IMR-90 (cell line): ENCODE measurements at regions not wholly inside any gene's neighbourhood (a gene's known extent, or its start where the extent isn't known, plus 50 kb on each side); places are given as distances from the start of the nearest gene placed in this dataset.

ENCODE experiments used
- ATAC-seq: fragments of 200-7000 bp; cut with Tn5 transposase; 2 replicates; pipeline ENCODE4 v1.9.1; 2020; ENCODE audit warnings: low read depth, mild to moderate bottlenecking, moderate library complexity
- BruUV-seq: library from RNA; stranded (reverse); fragments of 400-500 nt; replicated peaks from 2 replicates; lab custom pipeline; 2021; lab: Mats Ljungman, UMichigan
- CTCF ChIA-PET: fragments of 300-600 bp; formaldehyde crosslinking; extraction: SDS; loops from one replicate; lab custom pipeline; 2021; ENCODE audit warnings: antibody characterized with exemption; lab: Yijun Ruan, JAX
- POLR2A ChIA-PET: fragments of 300-600 bp; sonication (Branson Sonifier 250); formaldehyde crosslinking; loops from one replicate; lab custom pipeline; 2022; ENCODE audit warnings: antibody characterized with exemption; ENCODE audit not compliant: unreplicated experiment; lab: Charles Lee
- DNase-seq: peaks from one replicate; pipeline ENCODE4 v3.0.0; 2013
- H2AFZ ChIP-seq: replicated peaks from 2 replicates; pipeline ENCODE3; 2013; ENCODE audit warnings: low read length, mild to moderate bottlenecking; ENCODE audit not compliant: poor library complexity
- H2AK5ac ChIP-seq: 2 replicates; pipeline ENCODE4 v1.6.1; 2013; ENCODE audit warnings: low read depth, low read length, inconsistent platforms
- H2AK9ac ChIP-seq: replicated peaks from 2 replicates; pipeline ENCODE3; 2013; ENCODE audit warnings: mild to moderate bottlenecking, low read depth, low read length, moderate library complexity; ENCODE audit not compliant: poor library complexity
- H2BK120ac ChIP-seq: 2 replicates; pipeline ENCODE4 v1.6.1; 2013; ENCODE audit warnings: low read depth, low read length, inconsistent platforms
- H2BK15ac ChIP-seq: 3 replicates; pipeline ENCODE4 v1.6.1; 2013; ENCODE audit warnings: low read depth, low read length, inconsistent platforms
- H2BK20ac ChIP-seq: 2 replicates; pipeline ENCODE4 v1.6.1; 2013; ENCODE audit warnings: low read depth, mild to moderate bottlenecking, inconsistent platforms, low read length, moderate library complexity
- H2BK5ac ChIP-seq: 2 replicates; pipeline ENCODE4 v1.6.1; 2013; ENCODE audit warnings: mild to moderate bottlenecking, low read depth, low read length, inconsistent platforms; ENCODE audit not compliant: poor library complexity, severe bottlenecking
- H3K14ac ChIP-seq: replicated peaks from 2 replicates; pipeline ENCODE4 v1.6.1; 2013; ENCODE audit warnings: low read depth, low read length, inconsistent platforms
- H3K18ac ChIP-seq: 2 replicates; pipeline ENCODE4 v1.6.1; 2013; ENCODE audit warnings: low read depth, low read length, control low read depth
- H3K23ac ChIP-seq: 2 replicates; pipeline ENCODE4 v1.6.1; 2013; ENCODE audit warnings: low read depth, low read length, inconsistent platforms
- H3K27ac ChIP-seq: 2 replicates; pipeline ENCODE4 v1.5.1; 2013; ENCODE audit warnings: mild to moderate bottlenecking, control low read depth, low read length; ENCODE audit not compliant: insufficient read depth
- H3K27me3 ChIP-seq: 2 replicates; pipeline ENCODE4 v1.6.1; 2013; ENCODE audit warnings: low read length; ENCODE audit not compliant: control insufficient read depth, insufficient read depth
- H3K36me3 ChIP-seq: 2 replicates; pipeline ENCODE4 v1.6.1; 2013; ENCODE audit warnings: low read length, mixed read lengths; ENCODE audit not compliant: control insufficient read depth, insufficient read depth
- H3K4ac ChIP-seq: 2 replicates; pipeline ENCODE4 v1.6.1; 2013; ENCODE audit warnings: low read depth, low read length, inconsistent platforms
- H3K4me1 ChIP-seq: 2 replicates; pipeline ENCODE4 v1.6.1; 2013; ENCODE audit warnings: low read length, mixed read lengths; ENCODE audit not compliant: control insufficient read depth, insufficient read depth
- H3K4me2 ChIP-seq: 2 replicates; pipeline ENCODE4 v1.6.1; 2013; ENCODE audit warnings: low read depth, mild to moderate bottlenecking, control low read depth, low read length, moderate library complexity
- H3K4me3 ChIP-seq: 2 replicates; pipeline ENCODE4 v1.5.1; 2013; ENCODE audit warnings: low read depth, mild to moderate bottlenecking, control low read depth, low read length, moderate library complexity; ENCODE audit not compliant: insufficient read depth
- H3K56ac ChIP-seq: 2 replicates; pipeline ENCODE4 v1.6.1; 2013; ENCODE audit warnings: low read length, inconsistent platforms; ENCODE audit not compliant: insufficient read depth; ENCODE audit errors: extremely low read depth
- H3K79me1 ChIP-seq, 2 experiments: 2 replicates each; pipeline ENCODE4 v1.6.1; 2013; ENCODE audit warnings: low read length in 2 of 2, inconsistent platforms in 1 of 2, low read depth in 1 of 2
- H3K9ac ChIP-seq: 2 replicates; pipeline ENCODE4 v1.6.1; 2013; ENCODE audit warnings: low read depth, low read length, control low read depth
- H3K9me1 ChIP-seq: 2 replicates; pipeline ENCODE4 v1.6.1; 2013; ENCODE audit warnings: low read length, inconsistent platforms; ENCODE audit not compliant: insufficient read depth
- H3K9me3 ChIP-seq: 2 replicates; pipeline ENCODE4 v1.6.1; 2013; ENCODE audit warnings: low read length; ENCODE audit not compliant: control insufficient read depth, insufficient read depth
- H4K20me1 ChIP-seq: 2 replicates; pipeline ENCODE4 v1.6.1; 2013; ENCODE audit warnings: low read length, inconsistent platforms; ENCODE audit not compliant: insufficient read depth
- H4K5ac ChIP-seq: 2 replicates; pipeline ENCODE4 v1.6.1; 2013; ENCODE audit warnings: mild to moderate bottlenecking, low read depth, low read length, control low read depth
- H4K8ac ChIP-seq, 2 experiments: 2 replicates each; pipeline ENCODE4 v1.6.1; 2013; ENCODE audit warnings: low read depth in 2 of 2, low read length in 2 of 2, control low read depth in 1 of 2, inconsistent platforms in 1 of 2
- H4K91ac ChIP-seq: 2 replicates; pipeline ENCODE4 v1.6.1; 2013; ENCODE audit warnings: low read depth, low read length, inconsistent platforms; ENCODE audit not compliant: insufficient read depth
- MAZ ChIP-seq: IDR thresholded peaks from 2 replicates; pipeline ENCODE4 v1.6.1; 2012; ENCODE audit warnings: low read depth, mild to moderate bottlenecking, low read length, improper control_type of control experiment, moderate library complexity, borderline replicate concordance
- MXI1 ChIP-seq: IDR thresholded peaks from 2 replicates; pipeline ENCODE4 v1.6.1; 2012; ENCODE audit warnings: low read depth, mild to moderate bottlenecking, low read length, moderate library complexity, borderline replicate concordance
- WGBS, 2 experiments: methylation state at CpG; one replicate each; pipeline versions ENCODE4 v1.1.5 to v1.1.7; 2013; ENCODE audit warnings: missing lambda C conversion rate in 2 of 2; ENCODE audit not compliant: insufficient read length in 1 of 2; ENCODE audit errors: extremely low coverage in 2 of 2; 5-methylcytosine and 5-hydroxymethylcytosine counted together
- dilution Hi-C: fragments of 300-500 bp; cut with HindIII; formaldehyde crosslinking; loops from one replicate; pipeline ENCODE4 v1.14.3; 2018; ENCODE audit warnings: low sequenced_read_pairs; ENCODE audit not compliant: unreplicated experiment
- in situ Hi-C: fragments of 300-500 bp; cut with MboI; formaldehyde crosslinking; loops from 3 replicates; pipeline ENCODE4 v1.14.3; 2019; ENCODE audit warnings: low sequenced_read_pairs, inconsistent platforms, mixed read lengths
- intact Hi-C: fragments of 100-400 bp; cut with micrococcal nuclease; formaldehyde crosslinking; loops from 2 replicates; pipeline ENCODE4 v1.10.0; 2022

- POLR2A ChIA-PET = no interaction called here
- Histone ChIP-seq H3K36me3 (no peaks in the 10 kb centered on the region), H3K14ac (no peak overlapping the region), H3K4me3 (no peak overlapping the region), H3K27me3 (no peaks in the 10 kb centered on the region), H3K4me2 (no peak overlapping the region), H4K20me1 (no peaks in the 10 kb centered on the region), H2BK20ac (no peak overlapping the region), H3K9ac (no peak overlapping the region), H4K5ac (no peak overlapping the region), H2AK9ac (no peak overlapping the region), H2AK5ac (no peak overlapping the region), H2BK5ac (no peak overlapping the region), H4K8ac (no peak overlapping the region), H3K23ac (no peak overlapping the region), H2BK15ac (no peak overlapping the region), H3K4ac (no peak overlapping the region), H4K91ac (no peak overlapping the region), H3K79me1 (no peaks in the 10 kb centered on the region), H3K9me1 (no peaks in the 10 kb centered on the region), H3K4me1 (no peaks in the 10 kb centered on the region), H2BK120ac (no peak overlapping the region), H2AFZ (no peak overlapping the region), H3K27ac (no peak overlapping the region), H3K9me3 (no peaks in the 10 kb centered on the region; the same call in 1 of the 2 replicates), H3K56ac (no peak overlapping the region), H3K18ac (no peak overlapping the region)
- TF ChIP-seq MAZ (no peak), MXI1 (no peak)
- WGBS, 2 experiments = no CpG with 5 or more reads among the region's 3 CpGs
- ATAC-seq = no peak
- CTCF ChIA-PET = no interaction called here
- intact Hi-C loops (no loop called here), dilution Hi-C loops (no loop called here), in situ Hi-C loops (no loop called here)
- no TSS peak for BruUV-seq
- DNase-seq = no peak
Observed at GRCh38 chr1:104229860-104230259, 480.2 kb downstream of the AMY1C start.
